SK-N-SH treated with all-trans-retinoic acid at 6 μM for 48 hours (cell line): ENCODE measurements at regions not wholly inside any gene's neighbourhood (a gene's known extent, or its start where the extent isn't known, plus 50 kb on each side); places are given as distances from the start of the nearest gene placed in this dataset.

Source experiments
- ATAC-seq: fragments of 200-7000 bp; cut with Tn5 transposase; 3 replicates; pipeline ENCODE4 v1.9.1; 2020; ENCODE audit warnings: mild to moderate bottlenecking, moderate library complexity
- BACH2 ChIP-seq: fragments of 250-450 bp; sonication (Bioruptor Pico); IDR thresholded peaks from 2 replicates; pipeline ENCODE4 v1.9.0; 2021; ENCODE audit warnings: mild to moderate bottlenecking, borderline replicate concordance
- CSDC2 ChIP-seq: fragments of 250-450 bp; sonication (Bioruptor Pico); IDR thresholded peaks from 2 replicates; pipeline ENCODE4 v1.5.0; 2020; ENCODE audit warnings: mild to moderate bottlenecking, moderate library complexity
- CSRNP3 ChIP-seq: fragments of 250-450 bp; sonication (Bioruptor Pico); IDR thresholded peaks from 2 replicates; pipeline ENCODE4 v1.5.1; 2021; ENCODE audit warnings: mild to moderate bottlenecking, moderate library complexity
- GLIS3 ChIP-seq: fragments of 250-450 bp; sonication (Bioruptor Pico); IDR thresholded peaks from 2 replicates; pipeline ENCODE4 v1.5.0; 2020; ENCODE audit warnings: mild to moderate bottlenecking, moderate library complexity
- ISL1 ChIP-seq: fragments of 250-450 bp; sonication (Bioruptor Pico); IDR thresholded peaks from 2 replicates; pipeline ENCODE4 v2.1.2; 2022; ENCODE audit warnings: mild to moderate bottlenecking, moderate library complexity
- OSR1 ChIP-seq: fragments of 250-450 bp; sonication (Bioruptor Pico); IDR thresholded peaks from 2 replicates; pipeline ENCODE4 v1.8.0; 2022; ENCODE audit warnings: moderate library complexity, mild to moderate bottlenecking, inconsistent platforms
- POU6F1 ChIP-seq: fragments of 250-450 bp; sonication (Bioruptor Pico); IDR thresholded peaks from 2 replicates; pipeline ENCODE4 v1.8.0; 2021; ENCODE audit warnings: low read depth, mild to moderate bottlenecking, moderate library complexity, borderline replicate concordance
- PPARA ChIP-seq: fragments of 250-450 bp; sonication (Bioruptor Pico); IDR thresholded peaks from 2 replicates; pipeline ENCODE4 v1.5.0; 2020; ENCODE audit warnings: mild to moderate bottlenecking, borderline replicate concordance
- RARB ChIP-seq: fragments of 250-450 bp; sonication (Bioruptor Pico); IDR thresholded peaks from 2 replicates; pipeline ENCODE4 v1.8.0; 2021; ENCODE audit warnings: mild to moderate bottlenecking, moderate library complexity
- SNAI2 ChIP-seq: fragments of 250-450 bp; sonication (Bioruptor Pico); IDR thresholded peaks from 2 replicates; pipeline ENCODE4 v1.5.0; 2020; ENCODE audit warnings: mild to moderate bottlenecking, moderate library complexity
- TCF4 ChIP-seq: fragments of 250-450 bp; sonication (Bioruptor Pico); IDR thresholded peaks from 2 replicates; pipeline ENCODE4 v1.8.0; 2021; ENCODE audit warnings: mild to moderate bottlenecking, moderate library complexity, borderline replicate concordance
- TOX ChIP-seq: fragments of 250-450 bp; sonication (Bioruptor Pico); IDR thresholded peaks from 2 replicates; pipeline ENCODE4 v1.8.0; 2021; ENCODE audit warnings: mild to moderate bottlenecking, moderate library complexity, borderline replicate concordance
- TSHZ2 ChIP-seq: fragments of 250-450 bp; sonication (Bioruptor Pico); IDR thresholded peaks from 2 replicates; pipeline ENCODE4 v1.5.0; 2020; ENCODE audit warnings: mild to moderate bottlenecking, moderate library complexity
- ZC3H10 ChIP-seq: fragments of 250-450 bp; sonication (Bioruptor Pico); IDR thresholded peaks from 2 replicates; pipeline ENCODE4 v1.5.1; 2021; ENCODE audit warnings: mild to moderate bottlenecking, moderate library complexity
- ZFP3 ChIP-seq: fragments of 250-450 bp; sonication (Bioruptor Pico); IDR thresholded peaks from 2 replicates; pipeline ENCODE4 v1.5.0; 2020; ENCODE audit warnings: mild to moderate bottlenecking, moderate library complexity
- ZFP30 ChIP-seq: fragments of 450-650 bp; formaldehyde crosslinking; IDR thresholded peaks from 2 replicates; pipeline ENCODE4 v1.5.0; 2022; ENCODE audit warnings: mild to moderate bottlenecking, moderate library complexity
- ZNF565 ChIP-seq: fragments of 450-650 bp; formaldehyde crosslinking; conservative IDR thresholded peaks from 2 replicates; pipeline ENCODE4 v1.5.0; 2020; ENCODE audit warnings: low read depth, mild to moderate bottlenecking, moderate library complexity
- ZNF70 ChIP-seq: fragments of 450-650 bp; formaldehyde crosslinking; IDR thresholded peaks from 2 replicates; pipeline ENCODE4 v1.5.0; 2020; ENCODE audit warnings: mild to moderate bottlenecking, moderate library complexity
- TF ChIP-seq, protein P1 (sequence below): fragments of 250-450 bp; sonication (Bioruptor Pico); IDR thresholded peaks from 2 replicates; pipeline ENCODE4 v1.5.1; 2020; ENCODE audit warnings: low read depth, mild to moderate bottlenecking, moderate library complexity
- TF ChIP-seq, protein P2 (sequence below): fragments of 250-450 bp; sonication (Bioruptor Pico); IDR thresholded peaks from 2 replicates; pipeline ENCODE4 v1.8.0; 2020; ENCODE audit warnings: mild to moderate bottlenecking, moderate library complexity, borderline replicate concordance

- TF ChIP-seq TOX (CRISPR knock-in tag) (no peak), ZFP30 (no peak), POU6F1 (CRISPR knock-in tag) (no peak)
- TF ChIP-seq, protein P1, sequence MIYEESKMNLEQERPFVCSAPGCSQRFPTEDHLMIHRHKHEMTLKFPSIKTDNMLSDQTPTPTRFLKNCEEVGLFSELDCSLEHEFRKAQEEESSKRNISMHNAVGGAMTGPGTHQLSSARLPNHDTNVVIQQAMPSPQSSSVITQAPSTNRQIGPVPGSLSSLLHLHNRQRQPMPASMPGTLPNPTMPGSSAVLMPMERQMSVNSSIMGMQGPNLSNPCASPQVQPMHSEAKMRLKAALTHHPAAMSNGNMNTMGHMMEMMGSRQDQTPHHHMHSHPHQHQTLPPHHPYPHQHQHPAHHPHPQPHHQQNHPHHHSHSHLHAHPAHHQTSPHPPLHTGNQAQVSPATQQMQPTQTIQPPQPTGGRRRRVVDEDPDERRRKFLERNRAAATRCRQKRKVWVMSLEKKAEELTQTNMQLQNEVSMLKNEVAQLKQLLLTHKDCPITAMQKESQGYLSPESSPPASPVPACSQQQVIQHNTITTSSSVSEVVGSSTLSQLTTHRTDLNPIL (CRISPR knock-in tag), result no peak
These were observed 65.5 kb upstream of the LRP8 start (continued) for GRCh38 chr1:53393325-53393792.

GRCh38 chr1:53394306-53394705 lies 64.9 kb upstream of the DMRTB1 start:
- no peak for ATAC-seq
- TF ChIP-seq SNAI2, result no peak
- TF ChIP-seq TSHZ2, result no peak
- TF ChIP-seq POU6F1 (CRISPR knock-in tag), result no peak
- TF ChIP-seq BACH2 (CRISPR knock-in tag), result no peak
- no peak for TF ChIP-seq CSRNP3
- no peak for TF ChIP-seq OSR1 (CRISPR knock-in tag)
- TF ChIP-seq TOX (CRISPR knock-in tag), result no peak
- TF ChIP-seq RARB (CRISPR knock-in tag), result no peak
- TF ChIP-seq, protein P2, sequence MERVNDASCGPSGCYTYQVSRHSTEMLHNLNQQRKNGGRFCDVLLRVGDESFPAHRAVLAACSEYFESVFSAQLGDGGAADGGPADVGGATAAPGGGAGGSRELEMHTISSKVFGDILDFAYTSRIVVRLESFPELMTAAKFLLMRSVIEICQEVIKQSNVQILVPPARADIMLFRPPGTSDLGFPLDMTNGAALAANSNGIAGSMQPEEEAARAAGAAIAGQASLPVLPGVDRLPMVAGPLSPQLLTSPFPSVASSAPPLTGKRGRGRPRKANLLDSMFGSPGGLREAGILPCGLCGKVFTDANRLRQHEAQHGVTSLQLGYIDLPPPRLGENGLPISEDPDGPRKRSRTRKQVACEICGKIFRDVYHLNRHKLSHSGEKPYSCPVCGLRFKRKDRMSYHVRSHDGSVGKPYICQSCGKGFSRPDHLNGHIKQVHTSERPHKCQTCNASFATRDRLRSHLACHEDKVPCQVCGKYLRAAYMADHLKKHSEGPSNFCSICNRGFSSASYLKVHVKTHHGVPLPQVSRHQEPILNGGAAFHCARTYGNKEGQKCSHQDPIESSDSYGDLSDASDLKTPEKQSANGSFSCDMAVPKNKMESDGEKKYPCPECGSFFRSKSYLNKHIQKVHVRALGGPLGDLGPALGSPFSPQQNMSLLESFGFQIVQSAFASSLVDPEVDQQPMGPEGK (CRISPR knock-in tag), result no peak

- TF ChIP-seq ZC3H10 (CRISPR knock-in tag), result no peak
- no peak for TF ChIP-seq GLIS3 (CRISPR knock-in tag)
- TF ChIP-seq PPARA, result no peak
- TF ChIP-seq, all 23 proteins: peak for 0
- ATAC-seq, result no peak
These were observed 63.5 kb upstream of the DMRTB1 start for GRCh38 chr1:53395671-53396215.

DNA sequence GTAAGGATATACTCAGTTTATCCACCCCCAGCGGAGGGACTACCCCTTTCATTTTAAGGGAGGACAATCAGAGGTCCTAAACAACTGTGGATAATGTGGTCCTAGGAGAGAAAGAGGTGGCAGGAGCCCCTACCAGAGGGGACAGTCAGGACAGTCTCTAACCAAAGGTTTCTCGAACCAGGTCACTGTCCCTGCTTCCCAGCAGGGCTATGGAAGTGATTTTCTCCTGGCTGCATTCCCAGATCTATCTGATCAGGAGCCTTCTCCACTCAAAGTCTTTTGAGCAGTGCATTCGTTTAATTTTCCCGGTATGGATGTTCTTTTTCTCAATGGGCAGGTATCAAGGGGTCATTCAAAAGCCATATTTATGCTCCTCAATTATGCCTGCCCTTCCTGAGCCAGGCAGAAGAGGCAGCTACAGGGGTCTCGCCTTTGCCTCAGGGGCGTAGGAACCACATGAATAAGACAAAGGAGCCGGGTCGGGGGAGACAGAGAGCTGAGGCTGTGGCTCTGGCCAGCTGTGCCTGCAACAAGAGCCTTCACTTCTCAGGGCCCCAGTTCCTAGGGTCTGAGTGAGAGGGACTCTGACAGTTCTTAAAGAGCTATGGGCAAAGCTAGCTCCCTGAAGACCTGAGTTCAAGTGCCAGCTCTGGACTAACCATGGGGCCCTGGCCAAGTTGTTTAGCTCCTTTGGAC lies 62.5 kb upstream of the DMRTB1 start:
- ATAC-seq, result no peak
- TF ChIP-seq ZFP3, result no peak
- TF ChIP-seq BACH2 (CRISPR knock-in tag), result no peak
- TF ChIP-seq ZNF565 (CRISPR knock-in tag), result no peak
- TF ChIP-seq ISL1 (CRISPR knock-in tag), result no peak
- no peak for TF ChIP-seq OSR1 (CRISPR knock-in tag)
- TF ChIP-seq ZNF70 (CRISPR knock-in tag), result no peak
- TF ChIP-seq TCF4 (CRISPR knock-in tag), result no peak
- TF ChIP-seq POU6F1 (CRISPR knock-in tag), result no peak
- TF ChIP-seq, protein P2 (CRISPR knock-in tag), result no peak
- no peak for TF ChIP-seq RARB (CRISPR knock-in tag)
- TF ChIP-seq GLIS3 (CRISPR knock-in tag), result no peak
- no peak for TF ChIP-seq TOX (CRISPR knock-in tag)
- no peak for TF ChIP-seq CSDC2
